H1 (cell line): ENCODE measurements at regions not wholly inside any gene's neighbourhood (a gene's known extent, or its start where the extent isn't known, plus 50 kb on each side); places are given as distances from the start of the nearest gene placed in this dataset.

ENCODE experiments used
- JUN ChIP-seq: IDR thresholded peaks from 2 replicates; pipeline ENCODE4 v1.6.1; 2011; ENCODE audit warnings: low read depth, mild to moderate bottlenecking, improper control_type of control experiment, low read length
- POLR2A ChIP-seq, 2 experiments: IDR thresholded peaks; 1 replicate in 1 of 2; 2 replicates in 1 of 2; pipeline ENCODE4 v1.6.1; 2011; ENCODE audit warnings: low read depth in 2 of 2, low read length in 2 of 2, mild to moderate bottlenecking in 2 of 2; ENCODE audit errors: control extremely low read depth in 1 of 2
- RXRA ChIP-seq: IDR thresholded peaks from 2 replicates; pipeline ENCODE4 v1.6.1; 2011; ENCODE audit warnings: low read depth, mild to moderate bottlenecking, low read length, moderate library complexity; ENCODE audit not compliant: insufficient read depth

DNA sequence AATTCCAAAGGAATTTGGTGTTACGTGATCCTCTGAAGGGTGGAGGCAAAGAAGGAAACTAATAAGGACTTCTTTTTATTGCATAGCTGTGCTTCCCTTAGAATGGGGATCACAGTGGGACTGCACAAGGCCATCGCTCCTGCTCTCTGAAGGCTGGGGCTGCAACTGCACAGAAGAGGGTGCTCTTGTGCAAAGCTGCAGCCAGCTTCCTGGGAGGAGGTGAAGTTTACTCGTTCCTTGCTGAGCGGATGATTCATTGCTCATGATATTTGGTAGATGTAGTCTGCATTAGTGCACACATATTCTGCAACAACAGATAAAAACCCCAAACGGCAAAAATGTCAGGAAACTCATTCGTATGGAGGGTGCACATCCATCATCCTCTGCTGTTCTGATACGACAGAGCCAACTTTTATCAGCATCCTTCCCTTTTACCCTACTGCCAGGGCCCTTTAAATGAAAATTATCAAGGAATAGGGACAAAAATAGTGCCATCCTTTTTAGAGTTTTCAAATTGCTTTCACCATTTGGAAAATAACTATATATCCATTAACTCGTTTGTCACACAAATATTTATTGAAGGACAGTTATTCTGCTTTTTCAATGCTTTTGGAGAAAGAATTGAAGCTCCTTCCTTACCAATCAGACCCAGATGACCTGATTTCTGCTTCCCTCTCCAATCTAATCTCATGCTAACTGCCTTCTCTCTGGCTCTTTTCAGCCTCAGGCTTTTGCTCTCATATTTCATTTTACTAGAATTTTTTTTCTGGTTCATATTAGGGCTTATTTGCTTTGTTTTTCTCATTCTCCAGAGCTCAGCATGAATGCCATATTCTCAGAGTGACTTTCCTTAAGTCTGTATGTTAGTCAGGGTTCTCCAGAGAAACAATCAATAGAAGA, 263.6 kb downstream of the DUSP10 start:
- TF ChIP-seq JUN, result no peak
- TF ChIP-seq RXRA, result no peak
- no peak for TF ChIP-seq POLR2A (IDR thresholded peaks at IDR 0.05; ENCODE audit: control extremely low read depth in 1 of 2, low read depth in 2 of 2, low read length in 2 of 2)
